Transverse colon (tissue), 4 donors: ENCODE measurements at regions not wholly inside any gene's neighbourhood (a gene's known extent, or its start where the extent isn't known, plus 50 kb on each side); places are given as distances from the start of the nearest gene placed in this dataset.

Experiments
- POLR2A ChIP-seq: fragments of 450-650 bp; IDR thresholded peaks from one replicate; pipeline ENCODE4 v1.6.1; 2016; ENCODE audit warnings: antibody characterized with exemption, mild to moderate bottlenecking, moderate library complexity
- POLR2AphosphoS5 ChIP-seq, 3 donors: sonication (generic); formaldehyde crosslinking; IDR thresholded peaks; one replicate each; pipeline ENCODE4 v1.6.1; 2016; ENCODE audit warnings: antibody characterized with exemption in 3 of 3
- TF ChIP-seq, protein P1 (sequence below), 5 experiments: fragments of 200-600 bp in 3 of 5; fragments of 450-650 bp in 2 of 5; sonication (generic) in 3 of 5; IDR thresholded peaks; 1 replicate in 2 of 5; 2 replicates in 3 of 5; pipeline ENCODE4 v1.5.1; 2016 to 2017; ENCODE audit warnings: antibody characterized with exemption in 5 of 5, inconsistent platforms in 3 of 5, mild to moderate bottlenecking in 2 of 5, moderate library complexity in 1 of 5

DNA sequence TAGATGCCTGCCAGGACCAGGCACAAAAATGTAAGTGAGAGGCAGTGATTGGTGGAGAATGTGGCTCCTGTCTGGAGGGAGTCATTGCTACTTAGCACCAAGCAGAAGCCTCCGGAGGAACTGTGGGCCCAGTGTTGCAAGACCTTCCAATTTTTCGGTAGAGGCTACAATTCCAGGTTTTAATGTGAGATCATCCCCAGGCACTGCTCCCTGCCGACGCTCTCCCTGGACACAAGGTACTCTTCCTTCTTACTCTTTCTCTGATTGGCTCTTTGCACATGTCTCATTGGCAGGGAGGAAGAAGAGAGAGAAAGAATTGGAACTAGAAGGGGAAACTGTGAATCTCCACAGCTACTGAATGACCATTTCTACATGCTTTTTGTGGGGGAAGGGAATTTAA lies 53.7 kb upstream of the EP300 start:
- TF ChIP-seq, protein P1, sequence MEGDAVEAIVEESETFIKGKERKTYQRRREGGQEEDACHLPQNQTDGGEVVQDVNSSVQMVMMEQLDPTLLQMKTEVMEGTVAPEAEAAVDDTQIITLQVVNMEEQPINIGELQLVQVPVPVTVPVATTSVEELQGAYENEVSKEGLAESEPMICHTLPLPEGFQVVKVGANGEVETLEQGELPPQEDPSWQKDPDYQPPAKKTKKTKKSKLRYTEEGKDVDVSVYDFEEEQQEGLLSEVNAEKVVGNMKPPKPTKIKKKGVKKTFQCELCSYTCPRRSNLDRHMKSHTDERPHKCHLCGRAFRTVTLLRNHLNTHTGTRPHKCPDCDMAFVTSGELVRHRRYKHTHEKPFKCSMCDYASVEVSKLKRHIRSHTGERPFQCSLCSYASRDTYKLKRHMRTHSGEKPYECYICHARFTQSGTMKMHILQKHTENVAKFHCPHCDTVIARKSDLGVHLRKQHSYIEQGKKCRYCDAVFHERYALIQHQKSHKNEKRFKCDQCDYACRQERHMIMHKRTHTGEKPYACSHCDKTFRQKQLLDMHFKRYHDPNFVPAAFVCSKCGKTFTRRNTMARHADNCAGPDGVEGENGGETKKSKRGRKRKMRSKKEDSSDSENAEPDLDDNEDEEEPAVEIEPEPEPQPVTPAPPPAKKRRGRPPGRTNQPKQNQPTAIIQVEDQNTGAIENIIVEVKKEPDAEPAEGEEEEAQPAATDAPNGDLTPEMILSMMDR (IDR thresholded peaks at IDR 0.05) = no peak
- TF ChIP-seq POLR2AphosphoS5 (IDR thresholded peaks at IDR 0.05) (no peak), POLR2A (no peak)
